Frontal cortex (tissue), 3 donors: ENCODE measurements at regions not wholly inside any gene's neighbourhood (a gene's known extent, or its start where the extent isn't known, plus 50 kb on each side); places are given as distances from the start of the nearest gene placed in this dataset.

Experiments used
- DNase-seq, 2 donors: peaks; one replicate each; pipeline ENCODE4 v3.0.0; 2012; ENCODE audit warnings: low spot score in 2 of 2
- FAIRE-seq: peaks from 2 replicates; lab custom pipeline; 2012; peaks lifted over from hg19 to GRCh38; lab: Jason Lieb, UNC
- donor health status: control.
- donor health status: control.
- donor health status: control.

DNA sequence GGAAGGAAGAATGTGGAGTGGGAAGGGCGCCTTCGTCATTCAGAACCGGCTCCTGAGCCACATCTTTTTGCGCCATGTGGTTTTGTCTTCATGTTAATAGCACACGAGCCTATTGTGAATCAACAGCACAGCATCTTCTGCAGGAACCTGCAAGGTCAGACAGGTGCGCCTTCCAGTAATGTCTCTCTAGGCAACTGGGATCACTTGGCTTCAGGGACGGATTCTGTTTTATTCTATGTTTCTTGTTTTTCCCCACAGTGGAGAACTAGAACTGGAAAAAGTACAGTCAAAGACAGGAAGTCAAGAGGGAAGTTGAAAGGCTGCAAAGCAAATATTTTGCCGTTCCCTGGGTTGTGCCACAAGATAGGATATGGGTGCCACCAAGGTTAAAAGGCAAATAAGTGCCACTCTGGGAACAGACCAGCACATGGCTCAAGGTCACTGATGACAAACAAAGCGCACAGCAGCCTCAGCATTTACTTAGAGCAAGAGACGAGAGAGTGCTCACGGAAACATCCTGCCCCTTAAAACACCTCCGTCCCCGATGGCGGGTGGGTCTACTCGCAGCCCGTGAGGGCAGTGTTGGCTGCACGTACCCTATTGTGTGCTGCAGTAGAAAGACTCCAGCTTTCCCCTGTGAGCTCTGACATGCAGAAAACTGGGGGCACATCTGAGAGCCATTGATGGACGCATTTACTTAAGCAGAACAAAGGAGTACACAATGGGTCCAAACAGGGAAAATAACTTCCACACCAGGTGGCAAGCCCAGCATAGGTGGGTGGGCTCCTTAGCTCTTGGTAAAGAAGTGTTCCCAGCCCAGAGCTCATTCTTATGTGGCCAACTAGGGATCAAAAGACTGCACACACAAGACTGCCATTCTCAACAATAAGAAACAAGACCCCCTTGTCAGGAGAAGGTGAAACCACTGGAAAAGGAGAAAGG lies 107.2 kb upstream of the PARD3B start:
- no peak for FAIRE-seq
- no peak for DNase-seq

DNA sequence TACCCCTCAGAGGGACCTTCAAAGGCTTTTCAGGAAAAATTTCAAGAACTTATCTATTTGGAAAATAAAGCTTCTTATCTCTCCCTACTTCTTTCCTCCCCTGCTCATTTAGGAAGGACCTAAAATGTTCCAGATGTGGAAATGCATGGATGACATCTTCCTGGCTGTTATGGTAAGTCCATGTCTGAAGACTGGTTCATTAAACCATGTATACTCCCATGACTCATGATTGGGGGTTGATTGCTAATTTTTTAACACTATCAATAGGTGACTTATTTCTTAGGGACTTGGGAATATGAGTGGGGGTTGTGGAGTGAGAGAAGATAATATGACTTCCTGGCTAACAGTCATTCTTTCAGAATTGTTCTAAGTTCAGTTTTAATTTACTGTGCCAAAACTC lies 104.0 kb upstream of the PARD3B start:
- FAIRE-seq (no peak), DNase-seq (no peak)

DNA sequence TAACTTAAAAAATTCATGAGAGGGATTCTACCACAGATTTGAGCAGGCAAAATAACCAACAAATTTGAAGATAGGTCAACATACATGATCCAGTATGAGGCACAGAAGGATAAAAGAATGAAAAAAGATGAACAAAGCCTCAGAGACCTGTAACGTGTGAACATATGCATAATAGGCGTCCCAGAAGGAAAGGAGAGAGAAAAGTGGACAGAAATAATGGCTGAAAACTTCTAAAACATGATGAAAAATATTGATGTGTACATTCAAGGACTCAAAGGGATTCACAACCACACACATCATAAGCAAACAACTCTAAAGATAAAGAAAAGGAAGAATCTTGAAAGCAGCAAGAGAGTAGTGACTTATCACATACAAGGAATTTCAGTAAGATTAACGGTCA lies 100.1 kb upstream of the PARD3B start:
- no peak for DNase-seq
- no peak for FAIRE-seq

DNA sequence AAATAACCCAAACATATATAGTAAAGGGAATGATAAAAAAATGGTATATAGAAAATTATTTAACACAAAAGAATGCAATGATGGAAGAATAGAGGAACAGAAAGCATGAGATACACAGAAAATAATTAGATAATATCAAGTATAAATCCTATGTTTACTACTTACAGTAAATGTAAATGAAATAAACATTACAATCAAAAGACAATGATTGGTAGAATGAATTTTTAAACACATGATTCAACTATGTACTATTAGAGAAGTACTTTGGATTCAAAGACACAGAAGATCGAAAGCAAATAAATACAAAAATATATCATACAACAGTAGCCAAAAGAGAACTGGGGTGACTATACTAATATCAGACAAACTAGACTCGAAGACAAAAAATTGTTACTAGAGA lies 97.6 kb upstream of the PARD3B start:
- no peak for FAIRE-seq
- DNase-seq = no peak

DNA sequence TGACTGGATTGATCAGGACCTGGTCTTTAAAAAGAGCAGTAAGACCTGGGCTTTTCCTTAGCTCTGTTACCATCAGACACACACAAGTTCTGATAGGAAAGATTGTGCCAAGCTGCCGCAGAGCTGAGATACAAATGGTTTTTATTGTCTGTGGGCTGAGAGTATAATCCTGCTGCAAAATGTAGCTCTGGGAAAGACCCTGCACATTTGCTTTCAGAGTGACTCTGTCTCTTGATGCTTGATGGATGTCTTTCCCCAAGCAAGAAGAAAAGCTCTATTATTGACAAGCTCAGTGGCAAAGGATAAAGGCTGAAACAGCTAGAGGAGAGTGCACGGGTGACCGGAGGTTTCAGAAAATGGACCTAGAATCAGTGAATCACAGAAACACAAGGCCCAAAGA lies 95.3 kb upstream of the PARD3B start:
- DNase-seq = no peak

DNA sequence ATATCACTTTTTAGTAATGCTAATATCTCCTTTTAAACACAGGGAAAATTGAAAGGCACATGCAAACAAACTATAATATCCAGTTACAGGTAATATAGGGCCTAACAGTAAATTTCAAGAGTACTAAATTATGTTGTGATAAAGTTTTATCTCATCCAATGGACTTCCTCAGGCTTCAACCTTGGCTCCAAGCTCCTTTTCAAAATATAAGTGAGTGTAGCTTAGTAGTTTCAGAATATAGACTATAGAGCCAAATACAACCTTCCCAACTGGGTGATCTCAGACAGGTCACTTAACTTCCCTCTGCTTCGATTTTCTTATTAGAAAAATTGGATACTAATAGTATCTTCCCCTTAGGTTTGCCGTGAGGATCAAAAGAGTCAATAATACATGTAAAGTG lies 93.5 kb upstream of the PARD3B start:
- FAIRE-seq (no peak), DNase-seq (no peak)

More for the DNA sequence above, 95.3 kb upstream of the PARD3B start:
- FAIRE-seq = no peak

DNA sequence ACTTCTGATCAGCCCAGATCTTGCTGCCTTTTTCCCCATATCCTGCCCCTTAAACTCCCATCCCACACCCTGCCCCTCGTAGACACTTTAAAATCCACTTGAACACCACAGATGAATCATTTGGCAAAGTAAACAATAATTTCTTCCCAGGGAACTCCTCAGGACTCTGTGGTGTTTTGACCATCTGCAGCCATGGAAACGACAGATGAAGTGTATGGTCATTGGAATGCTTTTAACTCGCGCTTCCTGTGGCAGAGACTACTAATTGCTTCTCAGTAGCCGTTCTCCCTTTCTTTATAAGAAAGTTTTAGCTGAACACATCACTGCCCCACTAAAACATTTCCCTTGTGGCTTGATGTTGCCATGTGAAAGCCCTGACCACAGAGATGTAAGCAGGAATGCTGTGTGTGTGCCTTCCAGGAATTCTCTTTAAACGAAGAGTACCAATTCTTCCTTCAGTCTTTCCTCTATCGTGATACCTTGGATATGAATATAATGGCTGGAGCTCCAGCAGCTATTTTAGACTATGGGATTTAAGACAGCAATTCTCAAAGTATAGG lies 92.7 kb upstream of the PARD3B start:
- DNase-seq (peak in 1 of 2 donors; percentile 16), FAIRE-seq (no peak)

DNA sequence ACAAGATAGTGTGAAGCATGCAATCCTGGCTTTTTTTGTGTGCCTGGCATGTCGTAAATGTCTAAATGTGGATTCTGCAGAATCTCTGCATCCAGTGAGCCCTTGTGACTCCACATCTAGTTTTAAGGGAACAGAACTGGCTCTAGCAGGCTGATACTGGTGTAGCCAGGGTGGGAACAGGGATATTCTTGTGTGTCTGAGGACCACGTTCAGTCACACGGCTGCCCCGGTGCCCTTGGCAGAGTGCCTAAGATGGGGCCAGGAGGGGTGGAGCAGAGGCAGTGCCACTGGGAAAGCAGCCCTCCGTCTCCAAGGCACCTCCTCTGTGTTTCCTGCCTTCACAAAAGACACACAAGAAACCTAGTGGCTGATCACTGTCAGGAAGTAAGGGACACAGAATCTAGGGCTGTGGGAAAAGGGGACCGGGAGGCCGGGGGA lies 91.5 kb upstream of the PARD3B start:
- no peak for FAIRE-seq

DNA sequence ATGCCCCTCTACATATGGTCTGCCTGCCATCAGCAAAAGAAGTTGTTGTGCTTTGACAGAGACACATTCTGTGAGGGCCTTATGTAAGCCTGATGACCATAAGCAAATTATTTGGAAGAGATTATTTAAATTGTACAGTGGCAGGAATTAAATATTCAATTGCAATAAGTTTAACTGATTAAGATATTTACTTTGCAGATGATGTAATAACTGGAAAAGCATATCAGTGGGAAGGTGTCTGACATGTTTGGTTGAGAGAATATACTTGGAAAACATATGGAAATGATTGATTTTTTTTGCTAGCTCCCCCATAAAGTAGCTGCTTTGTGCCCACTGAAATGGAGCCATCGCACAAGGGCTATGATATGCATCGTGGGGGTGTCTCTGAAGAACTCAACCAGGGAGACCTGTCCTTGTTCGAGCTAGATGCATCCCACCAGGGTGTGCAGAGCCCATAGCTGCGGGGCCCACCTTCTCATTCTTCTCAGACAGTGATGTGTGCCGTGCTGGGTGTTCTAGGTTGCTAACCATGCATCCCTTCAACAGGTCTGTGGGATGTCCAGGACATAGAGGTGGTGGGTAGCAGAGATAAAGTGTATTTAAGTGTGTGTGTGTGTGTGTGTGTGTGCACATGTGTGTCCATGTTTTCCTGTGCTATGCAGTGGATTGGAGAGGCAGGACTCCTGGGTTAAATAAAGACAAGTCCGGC lies 90.4 kb upstream of the PARD3B start:
- DNase-seq (no peak), FAIRE-seq (no peak)

More for the DNA sequence above, 91.5 kb upstream of the PARD3B start:
- DNase-seq = no peak

DNA sequence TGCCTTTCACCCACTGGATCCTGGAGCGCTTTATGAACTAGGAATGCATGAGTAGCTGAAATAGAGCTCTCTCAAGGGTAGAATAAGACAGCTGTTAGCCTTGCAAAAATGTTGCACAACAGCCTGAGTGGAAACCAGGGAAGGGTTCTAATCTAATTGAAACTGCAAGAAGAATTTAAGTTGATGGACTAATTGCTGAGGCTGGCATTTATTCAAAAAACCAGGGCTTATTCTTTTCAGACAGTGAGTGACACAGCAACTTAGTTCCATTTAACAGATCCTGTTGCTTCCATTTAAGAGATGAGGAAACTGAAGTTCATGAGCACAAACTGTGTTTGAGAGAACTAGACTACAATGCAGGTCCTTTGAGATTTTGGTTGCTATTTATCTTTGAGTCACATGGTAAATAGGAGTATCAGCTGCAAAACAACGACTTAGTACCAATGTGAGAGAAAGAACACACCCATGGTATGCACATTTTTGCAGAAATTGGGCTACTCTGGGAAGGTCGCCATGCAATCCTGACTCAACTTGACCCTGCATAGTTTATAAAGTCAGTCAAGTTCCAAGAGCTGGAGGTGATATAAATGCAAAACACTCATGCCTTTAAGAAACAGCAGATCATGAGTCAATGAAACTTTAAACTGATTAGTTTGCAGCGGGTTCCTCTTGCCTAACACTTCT lies 76.4 kb upstream of the PARD3B start:
- DNase-seq (no peak), FAIRE-seq (no peak)

DNA sequence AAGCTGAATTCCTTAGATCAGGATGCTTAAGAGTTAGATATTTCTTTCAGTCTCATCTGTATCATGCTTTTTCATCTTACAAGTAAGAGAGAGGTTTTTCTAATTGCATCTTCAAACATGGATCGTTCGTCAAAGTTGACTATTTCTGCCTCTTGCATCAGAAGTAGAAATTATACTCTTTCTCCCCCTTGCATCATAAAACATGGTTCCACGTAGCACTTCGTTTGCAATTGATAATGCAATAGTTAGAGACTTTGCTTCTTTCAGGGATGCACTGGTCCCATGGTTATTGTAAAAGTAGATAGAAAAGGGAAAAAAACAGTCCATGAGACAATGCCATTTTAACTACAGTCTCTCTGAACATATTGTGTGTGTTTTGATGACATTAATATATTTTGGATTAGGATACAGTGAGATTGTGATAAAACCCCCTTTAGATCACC lies 75.1 kb upstream of the PARD3B start:
- DNase-seq = no peak
- FAIRE-seq = no peak

DNA sequence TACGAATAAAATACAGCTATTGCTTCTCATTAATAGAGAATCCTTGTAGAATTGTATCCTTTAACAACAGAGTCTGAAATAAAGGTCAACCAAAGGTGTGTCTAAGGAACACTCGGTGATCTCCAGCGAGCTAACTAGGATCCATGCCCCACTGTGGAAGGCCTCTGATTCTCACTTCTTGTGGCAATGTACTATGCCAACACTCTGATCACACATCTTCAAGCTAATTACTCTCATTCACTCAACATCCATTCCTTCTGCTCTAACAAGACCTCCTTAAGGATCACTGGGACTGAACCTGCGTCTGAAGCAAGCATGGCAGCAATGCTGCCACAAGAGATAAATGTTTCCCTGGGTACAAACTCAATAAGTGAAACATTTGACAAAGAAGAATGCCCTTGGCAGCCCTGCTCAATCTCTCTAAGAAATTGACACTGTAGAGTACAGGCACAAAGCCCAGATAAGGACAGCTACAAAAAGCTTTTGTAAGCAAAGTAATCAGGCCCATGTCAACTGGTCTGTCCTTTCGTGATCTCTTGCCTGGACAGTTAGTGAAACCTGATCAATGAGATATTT lies 74.6 kb upstream of the PARD3B start:
- FAIRE-seq (no peak), DNase-seq (no peak)

DNA sequence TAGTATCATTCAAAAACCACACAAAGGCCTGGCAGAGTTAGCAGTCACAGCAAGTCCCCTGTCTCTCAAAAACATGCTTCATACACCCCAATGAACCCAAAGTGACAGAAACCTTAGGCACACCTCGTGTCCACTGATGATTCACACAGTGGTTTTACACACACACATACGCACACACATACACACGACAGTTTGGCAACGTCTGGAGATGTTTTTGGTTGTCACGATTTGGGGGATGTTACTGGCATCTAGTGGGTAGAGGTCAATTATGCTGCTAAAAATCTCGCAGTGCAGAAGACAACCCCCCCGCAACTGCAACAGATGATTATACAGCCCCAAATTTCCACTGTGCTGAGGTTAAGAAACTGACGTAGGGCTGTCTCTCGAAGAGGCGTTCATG lies 72.9 kb upstream of the PARD3B start:
- no peak for DNase-seq
- FAIRE-seq = no peak

DNA sequence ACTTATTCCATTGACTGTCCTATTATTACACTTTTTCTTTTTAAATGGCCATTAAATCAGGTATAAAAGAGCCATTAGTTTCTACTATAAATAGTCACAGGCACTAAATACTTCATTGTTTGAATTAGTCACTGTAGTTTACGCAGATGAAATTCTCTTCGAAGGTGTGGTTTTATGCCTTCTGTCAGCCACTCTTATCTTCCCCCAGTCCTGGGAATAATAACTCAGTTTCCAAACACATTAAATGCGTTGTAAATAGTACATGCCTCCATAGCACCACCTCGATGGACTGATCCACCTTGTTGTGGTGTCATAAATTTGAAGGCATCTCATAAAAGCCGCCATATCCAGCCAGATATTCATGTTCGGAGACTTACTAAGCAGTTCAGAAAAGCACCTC lies 72.1 kb upstream of the PARD3B start:
- no peak for DNase-seq
- FAIRE-seq = no peak

DNA sequence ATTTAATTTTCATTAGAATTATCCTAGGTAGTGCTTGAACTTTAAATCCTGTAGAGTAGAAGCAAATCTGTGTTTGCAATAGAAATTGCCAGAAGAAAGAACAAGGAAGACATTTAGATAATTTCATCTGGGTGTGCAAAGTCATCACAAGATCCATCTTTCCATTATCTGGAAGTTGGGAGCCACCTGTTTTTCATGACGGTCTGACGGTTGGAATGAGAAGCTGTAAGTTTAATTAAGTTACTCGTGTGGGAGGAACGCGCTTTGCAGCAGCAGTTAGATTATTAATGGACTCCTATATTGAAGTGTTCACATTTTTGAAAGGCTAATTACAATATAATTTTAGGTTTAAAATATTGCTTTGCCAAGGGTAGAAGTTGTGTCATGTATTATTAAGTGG lies 69.9 kb upstream of the PARD3B start:
- no peak for FAIRE-seq

DNA sequence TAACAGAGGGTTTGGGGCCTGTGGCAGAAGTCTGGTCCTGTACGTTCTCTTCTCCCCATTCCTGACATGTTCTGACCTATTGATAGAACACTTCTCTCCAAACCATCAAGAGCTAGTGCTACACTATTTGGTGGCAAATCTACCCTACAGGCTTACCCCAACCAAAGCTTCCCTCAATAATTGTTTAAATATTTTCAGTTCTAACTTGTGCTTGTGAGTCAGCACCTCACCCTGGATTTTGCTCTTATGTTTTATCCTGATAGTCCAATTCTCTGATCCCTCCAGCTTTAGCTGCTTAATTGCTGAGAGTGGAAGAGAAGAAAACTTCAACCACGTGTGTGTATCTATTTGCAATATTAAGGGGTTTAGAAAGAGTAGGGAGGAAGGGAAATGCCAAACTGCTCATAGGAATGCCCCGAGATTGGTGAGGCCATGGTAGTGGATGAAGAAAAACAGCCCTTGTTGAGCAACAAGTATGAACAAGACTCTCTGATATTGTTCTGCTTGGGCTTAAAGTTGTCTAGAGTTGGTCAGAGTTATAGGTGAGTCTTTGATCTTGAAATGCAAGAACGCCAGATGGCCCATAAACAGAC lies 67.8 kb upstream of the PARD3B start:
- no peak for FAIRE-seq

More for the DNA sequence above, 69.9 kb upstream of the PARD3B start:
- DNase-seq = no peak

DNA sequence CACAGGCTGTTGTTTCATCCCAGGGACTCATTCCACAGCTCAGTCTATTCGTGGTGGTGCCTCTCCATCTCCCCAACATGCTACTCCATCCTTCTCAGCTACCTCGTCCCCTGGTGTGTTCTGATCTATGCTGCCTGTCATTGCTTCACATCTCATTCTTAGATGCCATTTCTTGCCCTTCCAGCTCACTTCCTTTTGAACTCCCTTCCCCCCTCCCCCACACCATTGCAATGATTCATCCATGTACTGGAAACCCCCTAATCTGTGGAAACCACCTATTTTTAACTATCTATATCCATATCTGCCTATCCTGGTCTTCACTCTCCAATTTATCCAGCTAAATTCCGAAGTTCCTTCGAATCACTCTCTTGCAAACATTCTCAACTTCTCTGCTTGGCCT lies 65.7 kb upstream of the PARD3B start:
- FAIRE-seq (no peak), DNase-seq (no peak)

More for the DNA sequence above, 67.8 kb upstream of the PARD3B start:
- DNase-seq = no peak

DNA sequence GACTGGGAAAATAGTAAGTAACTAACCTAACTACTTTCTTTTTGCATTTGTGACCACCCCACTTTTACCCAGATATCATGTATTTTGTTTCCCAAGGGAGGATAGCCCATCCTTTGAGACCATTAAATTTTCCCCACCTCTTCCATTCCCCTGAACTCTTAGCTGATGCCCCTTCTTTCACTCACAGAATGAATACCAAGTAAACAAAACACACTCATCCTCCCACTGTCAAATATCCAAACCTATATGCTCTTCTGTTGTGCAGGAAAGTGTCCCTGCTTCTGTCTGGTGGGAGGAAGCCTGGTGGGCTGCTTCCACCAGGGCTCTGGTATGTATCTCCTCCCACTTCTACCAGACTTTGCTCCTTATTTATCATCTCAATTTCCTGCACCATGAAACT lies 64.6 kb upstream of the PARD3B start:
- no peak for DNase-seq
- no peak for FAIRE-seq

DNA sequence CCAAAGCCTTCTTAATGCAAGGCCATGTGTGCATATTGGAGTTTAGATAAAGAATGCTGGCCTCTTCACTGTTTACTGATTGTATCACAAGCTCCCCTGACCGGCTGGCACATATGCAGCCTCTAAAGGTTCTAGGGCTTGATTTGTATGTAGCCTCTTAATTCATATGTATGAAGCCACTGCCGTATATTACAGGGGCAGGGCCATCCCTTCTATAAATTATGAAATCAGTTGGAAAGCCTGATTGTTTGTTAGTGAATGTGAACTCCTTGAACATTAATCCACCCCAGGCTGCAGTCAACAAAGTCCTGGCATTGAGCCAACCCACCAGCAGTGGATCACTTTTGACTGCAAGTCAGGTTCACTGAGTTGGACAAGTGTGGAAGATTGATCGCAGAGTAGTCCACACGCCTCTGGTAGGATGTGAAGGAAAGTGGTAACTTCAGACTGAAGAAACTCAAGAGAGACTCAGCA lies 61.6 kb upstream of the PARD3B start:
- no peak for FAIRE-seq
- no peak for DNase-seq
